GM10266 (cell line): ENCODE measurements at regions not wholly inside any gene's neighbourhood (a gene's known extent, or its start where the extent isn't known, plus 50 kb on each side); places are given as distances from the start of the nearest gene placed in this dataset.
A peak's percentile ranks its signal among the peaks of the same experiment; 100 is the strongest.

Experiments used
- DNase-seq: peaks from one replicate; pipeline ENCODE4 v3.0.0; 2012; ENCODE audit errors: extremely low spot score
- TF ChIP-seq, protein P1 (sequence below): IDR thresholded peaks from 2 replicates; pipeline ENCODE4 v1.5.1; 2012; ENCODE audit warnings: mild to moderate bottlenecking, low read depth; ENCODE audit not compliant: control insufficient read depth, insufficient read depth; ENCODE audit errors: missing control alignments

DNA sequence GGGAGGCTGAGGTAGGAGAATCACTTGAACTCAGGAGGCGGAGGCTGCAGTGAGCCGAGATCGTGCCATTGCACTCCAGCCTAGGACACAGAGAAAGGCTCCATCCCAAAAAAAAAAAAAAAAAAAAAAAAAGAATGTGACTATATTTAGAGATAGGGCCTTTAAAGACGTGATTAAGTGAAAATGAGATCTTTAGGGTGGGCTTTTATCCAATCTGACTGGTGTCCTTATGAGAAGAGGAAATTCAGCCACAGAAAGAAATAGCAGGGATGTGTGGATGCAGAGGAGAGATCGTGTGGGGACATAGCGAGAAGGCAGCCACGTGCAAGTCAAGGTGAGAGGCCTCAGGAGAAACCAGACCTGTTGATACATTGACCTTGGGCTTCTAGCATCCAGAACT is 69.9 kb upstream of the ACSL3 start:
- DNase-seq, result no peak
- TF ChIP-seq, protein P1, sequence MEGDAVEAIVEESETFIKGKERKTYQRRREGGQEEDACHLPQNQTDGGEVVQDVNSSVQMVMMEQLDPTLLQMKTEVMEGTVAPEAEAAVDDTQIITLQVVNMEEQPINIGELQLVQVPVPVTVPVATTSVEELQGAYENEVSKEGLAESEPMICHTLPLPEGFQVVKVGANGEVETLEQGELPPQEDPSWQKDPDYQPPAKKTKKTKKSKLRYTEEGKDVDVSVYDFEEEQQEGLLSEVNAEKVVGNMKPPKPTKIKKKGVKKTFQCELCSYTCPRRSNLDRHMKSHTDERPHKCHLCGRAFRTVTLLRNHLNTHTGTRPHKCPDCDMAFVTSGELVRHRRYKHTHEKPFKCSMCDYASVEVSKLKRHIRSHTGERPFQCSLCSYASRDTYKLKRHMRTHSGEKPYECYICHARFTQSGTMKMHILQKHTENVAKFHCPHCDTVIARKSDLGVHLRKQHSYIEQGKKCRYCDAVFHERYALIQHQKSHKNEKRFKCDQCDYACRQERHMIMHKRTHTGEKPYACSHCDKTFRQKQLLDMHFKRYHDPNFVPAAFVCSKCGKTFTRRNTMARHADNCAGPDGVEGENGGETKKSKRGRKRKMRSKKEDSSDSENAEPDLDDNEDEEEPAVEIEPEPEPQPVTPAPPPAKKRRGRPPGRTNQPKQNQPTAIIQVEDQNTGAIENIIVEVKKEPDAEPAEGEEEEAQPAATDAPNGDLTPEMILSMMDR, result no peak

DNA sequence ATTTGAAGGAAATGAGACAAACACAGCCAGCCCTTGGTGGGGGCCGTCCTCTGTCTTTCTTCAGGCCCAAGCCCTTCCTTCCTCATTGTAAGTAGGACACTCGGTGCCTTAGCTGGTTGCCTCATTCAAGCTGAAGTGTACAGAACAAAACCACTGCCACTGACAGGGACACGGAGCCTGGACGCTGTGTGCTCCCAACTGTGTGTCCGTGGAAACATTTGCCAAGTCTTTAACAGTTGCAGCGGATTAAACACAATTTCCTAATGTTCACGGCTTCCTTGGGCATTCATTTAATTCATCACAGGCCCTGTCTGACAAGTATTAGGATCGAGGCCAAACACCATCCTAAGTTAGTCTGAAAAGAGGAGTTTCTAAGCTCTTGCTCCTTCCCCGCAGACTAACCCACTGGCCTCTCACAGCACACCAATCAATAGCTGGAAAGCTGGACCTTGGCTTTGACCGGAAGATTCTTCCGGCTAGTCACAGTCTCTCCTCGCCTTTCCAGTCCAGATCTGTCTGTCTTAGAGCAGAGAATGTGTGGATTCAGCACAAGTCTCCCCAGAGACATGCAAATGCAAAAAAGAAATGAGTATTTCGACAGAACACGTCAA is 68.7 kb upstream of the ACSL3 start:
- TF ChIP-seq, protein P1, result no peak
- no peak for DNase-seq

DNA sequence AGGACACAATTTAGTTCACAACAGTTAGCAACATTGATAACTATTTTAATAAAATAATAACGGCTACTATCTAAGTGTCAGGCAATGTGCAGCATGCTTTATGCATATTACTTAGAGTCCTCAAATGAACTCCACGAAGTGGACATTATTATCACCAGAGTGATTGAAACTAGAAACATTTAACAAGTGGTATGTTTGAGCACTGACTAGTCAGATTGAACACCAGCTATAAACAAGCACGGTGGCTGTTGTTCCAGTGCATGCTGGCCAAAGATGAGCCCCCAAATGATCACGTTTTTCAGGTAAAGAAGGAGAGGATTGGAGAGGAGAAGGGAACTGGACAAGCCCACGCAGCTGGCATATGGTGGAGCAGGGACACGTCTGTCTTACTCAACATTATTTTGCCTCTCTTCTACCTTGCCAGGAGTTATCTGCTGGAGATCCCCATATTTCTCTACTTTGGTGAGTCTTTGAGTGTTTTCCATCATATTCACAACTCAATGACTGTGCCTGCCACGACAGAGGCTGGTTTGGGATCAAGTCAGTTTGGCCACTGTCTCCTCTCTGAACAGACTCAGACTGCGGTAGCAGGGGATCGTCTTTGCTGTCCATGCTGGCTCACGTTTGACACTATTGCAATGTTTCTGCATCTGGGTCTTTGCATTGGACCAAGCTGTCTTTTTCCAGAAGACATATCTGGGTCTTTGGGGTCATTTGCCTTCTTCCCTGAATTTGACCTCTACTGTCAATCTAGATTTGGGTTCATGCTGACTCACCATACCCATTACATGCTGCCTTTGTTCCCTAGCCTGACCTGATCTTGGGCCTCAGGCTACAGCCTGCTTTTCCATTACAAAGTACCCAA is 66.0 kb upstream of the ACSL3 start:
- TF ChIP-seq, protein P1, result no peak
- no peak for DNase-seq

DNA sequence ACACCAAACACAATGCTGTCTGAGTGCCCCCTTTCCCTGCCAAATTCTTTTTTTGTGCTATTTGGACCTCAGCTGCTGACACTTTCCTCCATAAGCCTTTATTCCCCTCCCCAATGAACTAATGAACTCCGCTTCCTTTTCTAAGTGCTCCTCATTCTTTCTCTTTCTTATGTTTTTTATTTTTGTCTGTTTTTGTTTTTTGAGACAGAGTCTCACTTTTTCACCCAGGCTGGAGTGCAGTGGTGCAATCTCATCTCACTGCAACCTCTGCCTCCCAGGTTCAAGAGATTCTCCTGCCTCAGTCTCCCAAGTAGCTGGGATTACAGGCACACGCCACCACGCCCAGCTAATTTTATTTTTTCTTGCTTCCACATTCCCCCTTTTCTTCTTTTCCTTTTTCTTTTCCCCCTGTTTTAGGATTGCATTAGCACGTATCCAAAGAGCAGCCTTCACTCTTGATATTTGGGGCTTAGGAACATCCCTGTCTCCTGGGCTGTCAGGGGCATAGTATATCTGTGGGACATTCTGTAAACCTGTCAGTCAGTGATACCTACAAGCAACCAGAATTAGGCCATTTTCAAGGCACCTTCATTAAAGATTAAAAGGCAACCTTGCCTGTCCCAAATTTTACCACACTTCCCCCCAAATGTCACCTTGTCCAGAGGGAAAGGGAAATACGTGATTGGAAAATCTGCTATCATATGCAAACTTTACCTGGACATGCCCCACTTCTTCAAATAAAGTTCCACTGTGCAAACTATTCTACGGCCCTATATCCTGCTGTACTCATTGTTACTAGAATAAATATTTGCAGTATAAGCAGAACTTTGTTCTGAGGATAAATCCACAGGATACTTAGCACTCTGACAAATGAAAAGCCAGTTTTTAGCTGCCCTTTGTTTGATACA is 65.1 kb upstream of the ACSL3 start:
- TF ChIP-seq, protein P1, result no peak
- no peak for DNase-seq

DNA sequence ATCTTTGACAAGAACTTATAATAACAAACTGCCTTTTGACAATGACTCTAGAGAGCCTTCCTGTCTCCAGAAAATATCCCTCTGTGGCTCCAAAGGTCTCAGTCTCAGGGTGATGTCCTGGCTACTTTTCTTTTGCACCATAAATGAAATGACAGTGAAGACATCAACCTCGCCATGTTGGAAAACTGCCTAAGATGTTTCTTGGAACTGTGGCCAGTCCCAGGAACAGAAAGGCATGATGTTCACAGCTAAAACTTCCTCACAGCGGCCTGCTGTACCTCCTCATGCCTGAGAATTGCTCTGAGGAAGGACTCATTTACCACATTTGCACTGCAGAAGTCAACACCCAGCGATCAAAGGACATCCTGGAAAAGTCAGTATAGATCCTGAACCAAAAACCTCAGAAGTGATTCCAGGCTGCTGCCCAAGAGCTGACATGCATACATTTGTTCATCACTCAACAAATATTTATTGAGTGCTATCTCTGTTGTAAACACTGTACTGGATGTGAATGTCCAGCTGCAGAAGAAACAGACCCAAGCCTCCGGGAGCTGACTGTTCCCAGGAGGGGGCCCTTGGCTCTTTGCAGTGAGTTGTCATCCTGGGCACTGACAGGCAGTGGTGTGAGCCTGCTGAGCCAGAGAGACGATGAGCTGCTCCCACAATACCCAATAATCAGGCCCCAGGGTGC is 64.3 kb upstream of the ACSL3 start:
- DNase-seq, result no peak
- TF ChIP-seq, protein P1, result no peak

DNA sequence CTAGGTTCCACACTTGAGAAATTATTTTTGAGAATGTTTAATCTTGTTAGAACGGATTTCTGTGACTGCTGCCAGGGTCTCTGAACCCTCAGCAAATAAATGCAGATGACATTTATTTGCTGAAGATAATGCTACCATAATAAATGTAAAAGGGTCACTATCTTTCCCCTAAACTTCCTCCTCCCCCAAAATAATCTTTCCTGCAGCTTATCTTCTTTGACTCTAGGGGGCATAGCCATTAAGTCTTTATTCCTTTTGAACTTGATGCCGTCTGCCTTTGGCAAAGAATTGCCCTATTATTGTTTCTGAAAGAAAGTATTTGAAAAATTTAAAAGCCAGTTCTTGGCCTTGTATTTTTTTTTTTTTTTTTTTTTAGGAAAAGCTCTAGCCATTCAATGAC is 63.6 kb upstream of the ACSL3 start:
- peak; percentile 30 for DNase-seq
- TF ChIP-seq, protein P1, result peak; percentile 44
